MM.1S (cell line): ENCODE measurements at regions not wholly inside any gene's neighbourhood (a gene's known extent, or its start where the extent isn't known, plus 50 kb on each side); places are given as distances from the start of the nearest gene placed in this dataset.

Experiments used
- DNase-seq: peaks from one replicate; pipeline ENCODE4 v3.0.0-alpha.2; 2015
- H2AFZ ChIP-seq: fragments of 300-600 bp; sonication (generic); 2 replicates; pipeline ENCODE4 v1.6.0; 2016; ENCODE audit warnings: antibody characterized with exemption, low read length
- H3F3A ChIP-seq: fragments of 300-600 bp; sonication (generic); 2 replicates; pipeline ENCODE4 v1.6.1; 2016; ENCODE audit warnings: mild to moderate bottlenecking, antibody characterized with exemption, low read length, moderate library complexity, mixed read lengths; ENCODE audit not compliant: insufficient read depth
- H3K27ac ChIP-seq: fragments of 300-600 bp; sonication (generic); 2 replicates; pipeline ENCODE4 v1.5.1; 2016; ENCODE audit warnings: mild to moderate bottlenecking, low read length
- H3K27me3 ChIP-seq: fragments of 300-600 bp; sonication (generic); replicated peaks from 2 replicates; pipeline ENCODE4 v1.6.0; 2016; ENCODE audit warnings: low read length; ENCODE audit not compliant: insufficient read depth
- H3K36me3 ChIP-seq: fragments of 300-600 bp; sonication (generic); replicated peaks from 2 replicates; pipeline ENCODE4 v1.6.1; 2016; ENCODE audit warnings: mild to moderate bottlenecking, low read length, mixed read lengths; ENCODE audit not compliant: insufficient read depth
- H3K4me1 ChIP-seq: fragments of 300-600 bp; sonication (generic); 2 replicates; pipeline ENCODE4 v1.6.1; 2016; ENCODE audit warnings: low read length, mixed read lengths
- H3K4me2 ChIP-seq: fragments of 300-600 bp; sonication (generic); 2 replicates; pipeline ENCODE4 v1.6.0; 2016; ENCODE audit warnings: low read depth, low read length
- H3K4me3 ChIP-seq: fragments of 300-600 bp; sonication (generic); 2 replicates; pipeline ENCODE4 v1.5.1; 2016; ENCODE audit warnings: low read length, mixed read lengths
- H3K79me2 ChIP-seq: fragments of 300-600 bp; sonication (generic); 2 replicates; pipeline ENCODE4 v1.6.1; 2016; ENCODE audit warnings: mixed run types, low read length, mixed read lengths
- H3K9ac ChIP-seq: fragments of 300-600 bp; sonication (generic); 2 replicates; pipeline ENCODE4 v1.6.1; 2016; ENCODE audit warnings: low read length, mixed read lengths
- H3K9me2 ChIP-seq: fragments of 300-600 bp; sonication (generic); replicated peaks from 2 replicates; pipeline ENCODE4 v1.6.1; 2016; ENCODE audit warnings: mild to moderate bottlenecking, low read length, mixed read lengths; ENCODE audit not compliant: insufficient read depth
- H3K9me3 ChIP-seq: fragments of 300-600 bp; sonication (generic); replicated peaks from 2 replicates; pipeline ENCODE4 v1.6.1; 2016; ENCODE audit warnings: mild to moderate bottlenecking, low read length, mixed read lengths; ENCODE audit not compliant: insufficient read depth
- H4K20me1 ChIP-seq: fragments of 300-600 bp; sonication (generic); 2 replicates; pipeline ENCODE4 v1.6.1; 2016; ENCODE audit warnings: mild to moderate bottlenecking, low read length, moderate library complexity, mixed read lengths; ENCODE audit not compliant: insufficient read depth
- EZH2 ChIP-seq: fragments of 300-600 bp; sonication (generic); optimal IDR thresholded peaks from 2 replicates; pipeline ENCODE3; 2017; ENCODE audit warnings: low read depth, mild to moderate bottlenecking, antibody characterized with exemption, low read length, mixed read lengths
- EZH2phosphoT487 ChIP-seq: fragments of 300-600 bp; sonication (generic); IDR thresholded peaks from 2 replicates; pipeline ENCODE4 v1.6.1; 2018; ENCODE audit warnings: antibody characterized with exemption, low read length
- TF ChIP-seq, protein P1 (sequence below): fragments of 300-600 bp; sonication (generic); IDR thresholded peaks from 2 replicates; pipeline ENCODE4 v1.5.1; 2016; ENCODE audit warnings: antibody characterized with exemption, low read length, mixed read lengths

DNA sequence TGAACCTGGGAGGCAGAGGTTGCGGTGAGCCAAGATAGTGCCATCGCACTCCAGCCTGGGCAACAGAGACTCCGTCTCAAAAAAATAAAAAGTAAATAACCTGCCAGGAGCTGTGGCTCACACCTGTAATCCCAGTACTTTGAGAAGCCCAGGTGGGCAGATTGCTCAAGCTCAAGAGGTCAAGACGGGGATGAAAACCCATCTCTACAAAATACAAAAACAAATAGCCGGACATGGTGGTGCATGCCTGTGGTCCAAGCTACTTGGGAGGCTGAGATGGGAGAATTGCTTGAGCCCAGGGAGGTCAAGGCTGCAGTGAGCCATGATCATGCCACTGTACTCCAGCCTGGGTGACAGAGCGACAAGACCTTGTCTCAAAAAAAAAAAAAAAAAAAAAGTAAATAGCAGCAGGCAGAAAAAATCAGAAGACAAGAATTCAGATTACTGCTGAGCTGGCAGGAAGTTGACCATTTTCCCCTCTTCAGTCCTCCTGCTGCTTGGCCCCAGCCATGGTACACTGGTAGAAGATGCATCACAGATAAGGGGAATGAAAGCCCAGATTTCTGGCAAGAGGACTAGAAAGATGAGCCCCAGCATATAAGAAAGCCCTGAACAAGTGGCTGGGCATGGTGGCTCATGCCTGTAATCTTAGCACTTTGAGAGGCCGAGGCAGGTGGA is 97.6 kb downstream of the TOMM20 start:
- no peaks in the 10 kb centered on the region for H4K20me1 ChIP-seq
- no peak for DNase-seq
- H3K4me2 ChIP-seq = no peak overlapping the region
- peaks cover 8% of the 10 kb centered on the region for H3F3A ChIP-seq
- no peak overlapping the region for H3K27ac ChIP-seq
- H3K9me3 ChIP-seq = no peaks in the 10 kb centered on the region
- no peaks in the 10 kb centered on the region for H3K79me2 ChIP-seq
- H3K36me3 ChIP-seq = no peaks in the 10 kb centered on the region
- H2AFZ ChIP-seq = no peak overlapping the region
- TF ChIP-seq, protein P1, sequence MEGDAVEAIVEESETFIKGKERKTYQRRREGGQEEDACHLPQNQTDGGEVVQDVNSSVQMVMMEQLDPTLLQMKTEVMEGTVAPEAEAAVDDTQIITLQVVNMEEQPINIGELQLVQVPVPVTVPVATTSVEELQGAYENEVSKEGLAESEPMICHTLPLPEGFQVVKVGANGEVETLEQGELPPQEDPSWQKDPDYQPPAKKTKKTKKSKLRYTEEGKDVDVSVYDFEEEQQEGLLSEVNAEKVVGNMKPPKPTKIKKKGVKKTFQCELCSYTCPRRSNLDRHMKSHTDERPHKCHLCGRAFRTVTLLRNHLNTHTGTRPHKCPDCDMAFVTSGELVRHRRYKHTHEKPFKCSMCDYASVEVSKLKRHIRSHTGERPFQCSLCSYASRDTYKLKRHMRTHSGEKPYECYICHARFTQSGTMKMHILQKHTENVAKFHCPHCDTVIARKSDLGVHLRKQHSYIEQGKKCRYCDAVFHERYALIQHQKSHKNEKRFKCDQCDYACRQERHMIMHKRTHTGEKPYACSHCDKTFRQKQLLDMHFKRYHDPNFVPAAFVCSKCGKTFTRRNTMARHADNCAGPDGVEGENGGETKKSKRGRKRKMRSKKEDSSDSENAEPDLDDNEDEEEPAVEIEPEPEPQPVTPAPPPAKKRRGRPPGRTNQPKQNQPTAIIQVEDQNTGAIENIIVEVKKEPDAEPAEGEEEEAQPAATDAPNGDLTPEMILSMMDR = no peak
- TF ChIP-seq EZH2 (no peak), EZH2phosphoT487 (no peak)
- H3K4me1 ChIP-seq = peaks cover 10% of the 10 kb centered on the region
- no peak overlapping the region for H3K9ac ChIP-seq
- no peaks in the 10 kb centered on the region for H3K27me3 ChIP-seq
- no peaks in the 10 kb centered on the region for H3K9me2 ChIP-seq
- H3K4me3 ChIP-seq = no peak overlapping the region

DNA sequence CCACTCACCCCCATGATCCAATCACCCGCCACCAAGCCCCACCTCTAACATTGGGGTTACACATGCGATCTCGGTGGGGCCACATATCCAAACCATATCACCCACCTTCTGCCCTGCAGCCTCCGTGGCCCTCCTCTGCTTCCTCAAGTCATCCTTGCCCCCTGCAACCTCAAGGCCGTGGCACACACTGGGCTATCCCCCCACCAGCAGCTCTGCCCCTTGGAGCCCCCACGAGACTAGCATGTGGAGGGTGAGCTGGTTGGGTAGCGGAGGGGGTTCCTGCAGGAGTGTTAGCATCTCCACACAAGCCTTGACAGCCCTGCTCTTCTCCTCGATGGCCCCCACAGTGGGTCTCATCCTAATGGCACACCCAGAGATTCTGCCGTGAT is 100.8 kb downstream of the TOMM20 start:
- no peaks in the 10 kb centered on the region for H3F3A ChIP-seq
- no peaks in the 10 kb centered on the region for H3K4me1 ChIP-seq
- H3K4me3 ChIP-seq = no peak overlapping the region
- H3K27ac ChIP-seq = no peak overlapping the region
- H3K9me2 ChIP-seq = no peaks in the 10 kb centered on the region
- H2AFZ ChIP-seq = no peak overlapping the region
- H3K9ac ChIP-seq = no peak overlapping the region
- H3K79me2 ChIP-seq = no peaks in the 10 kb centered on the region
- DNase-seq = no peak
- no peaks in the 10 kb centered on the region for H4K20me1 ChIP-seq
- H3K4me2 ChIP-seq = no peak overlapping the region
- no peaks in the 10 kb centered on the region for H3K9me3 ChIP-seq
- H3K36me3 ChIP-seq = no peaks in the 10 kb centered on the region
- TF ChIP-seq EZH2 (no peak), EZH2phosphoT487 (no peak)
- TF ChIP-seq, protein P1 = no peak
- H3K27me3 ChIP-seq = no peaks in the 10 kb centered on the region

DNA sequence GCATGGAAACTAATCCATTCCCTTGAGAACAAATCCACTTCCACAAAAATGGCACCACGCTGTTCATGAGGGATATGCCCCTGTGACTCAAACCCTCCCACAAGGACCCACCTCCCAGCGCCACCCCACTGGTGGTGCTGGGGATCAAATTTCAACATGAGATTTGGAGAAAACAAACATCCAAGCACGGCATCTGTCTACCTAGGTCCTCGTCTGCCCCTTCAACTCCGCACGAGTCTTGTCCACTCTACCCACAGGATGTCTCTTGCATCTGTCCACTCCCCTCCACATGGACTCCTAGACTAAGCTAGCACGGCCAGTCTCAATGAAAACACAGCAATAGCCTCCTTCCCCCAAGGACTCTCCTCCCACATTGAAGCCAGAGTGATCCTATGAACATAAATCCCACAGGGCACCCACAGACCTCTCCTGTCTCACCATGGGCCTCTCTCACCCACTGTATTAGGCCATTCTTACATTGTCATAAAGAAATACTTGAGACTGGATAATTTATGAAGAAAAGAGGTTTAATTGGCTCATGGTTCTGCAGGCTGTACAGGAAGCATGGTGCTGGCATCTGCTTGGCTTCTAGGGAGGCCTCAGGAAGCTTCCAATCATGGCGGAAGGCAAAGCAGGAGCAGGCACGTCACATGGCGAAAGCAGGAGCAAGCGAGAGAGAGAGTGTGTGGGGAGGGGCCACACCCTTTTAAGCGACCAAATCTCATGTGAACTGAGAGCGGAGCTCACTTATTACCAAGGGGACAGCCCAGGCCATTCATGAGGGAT is 101.4 kb downstream of the TOMM20 start:
- Histone ChIP-seq H4K20me1 (no peaks in the 10 kb centered on the region), H3K4me2 (no peak overlapping the region), H3K4me1 (no peaks in the 10 kb centered on the region), H3K9me2 (no peaks in the 10 kb centered on the region), H3K27ac (no peak overlapping the region), H3F3A (no peaks in the 10 kb centered on the region), H3K36me3 (no peaks in the 10 kb centered on the region), H3K9me3 (no peaks in the 10 kb centered on the region), H3K27me3 (no peaks in the 10 kb centered on the region), H2AFZ (no peak overlapping the region), H3K79me2 (no peaks in the 10 kb centered on the region), H3K9ac (no peak overlapping the region), H3K4me3 (no peak overlapping the region)
- TF ChIP-seq, protein P1 = no peak
- TF ChIP-seq EZH2 = no peak
- no peak for TF ChIP-seq EZH2phosphoT487
- no peak for DNase-seq
